WTC11 (cell line): ENCODE measurements at regions not wholly inside any gene's neighbourhood (a gene's known extent, or its start where the extent isn't known, plus 50 kb on each side); places are given as distances from the start of the nearest gene placed in this dataset.

Source experiments
- ATAC-seq: fragments of 200-7000 bp; cut with Tn5 transposase; 2 replicates; pipeline ENCODE4 v1.10.0; 2021; ENCODE audit warnings: mild to moderate bottlenecking, moderate library complexity
- CTCF ChIA-PET: fragments of 300-600 bp; sonication (Branson Sonifier 250); formaldehyde crosslinking; loops from one replicate; lab custom pipeline; 2021; ENCODE audit warnings: antibody characterized with exemption; lab: Charles Lee
- POLR2A ChIA-PET: fragments of 350-600 bp; sonication (Branson Sonifier 250); formaldehyde crosslinking; loops from one replicate; lab custom pipeline; 2021; ENCODE audit warnings: antibody characterized with exemption; lab: Charles Lee
- DNase-seq: peaks from one replicate; pipeline ENCODE4 v3.0.0; 2021; ENCODE audit warnings: low spot score
- H3K27ac Mint-ChIP-seq: 2 replicates; pipeline ENCODE4 v1.8.0; 2021; ENCODE audit warnings: mixed read lengths
- H3K27me3 Mint-ChIP-seq: 2 replicates; pipeline ENCODE4 v1.8.0; 2021; ENCODE audit warnings: low read depth, mild to moderate bottlenecking, moderate library complexity, mixed read lengths
- H3K36me3 Mint-ChIP-seq: 2 replicates; pipeline ENCODE4 v1.8.0; 2021; ENCODE audit warnings: mixed read lengths
- H3K4me1 Mint-ChIP-seq: 2 replicates; pipeline ENCODE4 v1.8.0; 2022; ENCODE audit warnings: mixed read lengths
- H3K4me3 Mint-ChIP-seq: 2 replicates; pipeline ENCODE4 v1.8.0; 2021; ENCODE audit warnings: mild to moderate bottlenecking, moderate library complexity, mixed read lengths
- H3K9me3 Mint-ChIP-seq: 2 replicates; pipeline ENCODE4 v1.8.0; 2021; ENCODE audit warnings: mixed read lengths
- CBFB ChIP-seq: sonication (generic); formaldehyde crosslinking; IDR thresholded peaks from 2 replicates; pipeline ENCODE4 v1.8.1; 2022; ENCODE audit warnings: mild to moderate bottlenecking, low read depth, missing genetic modification reagents
- CREM ChIP-seq: sonication (generic); formaldehyde crosslinking; IDR thresholded peaks from 2 replicates; pipeline ENCODE4 v1.8.1; 2022; ENCODE audit warnings: mild to moderate bottlenecking, missing genetic modification reagents, moderate library complexity
- ESRRA ChIP-seq: sonication (generic); formaldehyde crosslinking; IDR thresholded peaks from 2 replicates; pipeline ENCODE4 v1.8.1; 2022; ENCODE audit warnings: mild to moderate bottlenecking, missing genetic modification reagents, borderline replicate concordance
- GRHL2 ChIP-seq: fragments of 250-450 bp; sonication (Bioruptor Pico); IDR thresholded peaks from 2 replicates; pipeline ENCODE4 v1.8.0; 2022; ENCODE audit warnings: mild to moderate bottlenecking, moderate library complexity; ENCODE audit not compliant: insufficient replicate concordance, severe bottlenecking
- JAZF1 ChIP-seq: fragments of 250-450 bp; sonication (Bioruptor Pico); IDR thresholded peaks from 2 replicates; pipeline ENCODE4 v1.9.0; 2021; ENCODE audit warnings: moderate library complexity, mild to moderate bottlenecking, inconsistent platforms
- SP1 ChIP-seq: sonication (generic); formaldehyde crosslinking; conservative IDR thresholded peaks from 2 replicates; pipeline ENCODE4 v1.8.1; 2022; ENCODE audit warnings: missing genetic modification reagents
- TEAD1 ChIP-seq: sonication (generic); formaldehyde crosslinking; IDR thresholded peaks from 2 replicates; pipeline ENCODE4 v1.8.0; 2022; ENCODE audit warnings: mild to moderate bottlenecking, missing genetic modification reagents
- ZNF121 ChIP-seq: sonication (generic); formaldehyde crosslinking; IDR thresholded peaks from 2 replicates; pipeline ENCODE4 v1.8.0; 2023; ENCODE audit warnings: missing genetic modification reagents
- ZNF138 ChIP-seq: sonication (generic); formaldehyde crosslinking; conservative IDR thresholded peaks from 2 replicates; pipeline ENCODE4 v1.8.1; 2022; ENCODE audit warnings: mild to moderate bottlenecking, moderate library complexity, missing genetic modification reagents
- TF ChIP-seq, protein P1 (sequence below): fragments of 250-450 bp; sonication (Bioruptor Pico); IDR thresholded peaks from 2 replicates; pipeline ENCODE4 v1.9.0; 2021; ENCODE audit warnings: mild to moderate bottlenecking, borderline replicate concordance
- TF ChIP-seq, protein P2 (sequence below): fragments of 250-450 bp; sonication (Bioruptor Pico); IDR thresholded peaks from 2 replicates; pipeline ENCODE4 v1.8.0; 2021; ENCODE audit warnings: mild to moderate bottlenecking
- TF ChIP-seq, protein P3 (sequence below): sonication (generic); formaldehyde crosslinking; IDR thresholded peaks from 2 replicates; pipeline ENCODE4 v1.8.1; 2022; ENCODE audit warnings: low read depth, mild to moderate bottlenecking, moderate library complexity, missing genetic modification reagents, borderline replicate concordance
- TF ChIP-seq, protein P4 (sequence below): sonication (generic); formaldehyde crosslinking; IDR thresholded peaks from 2 replicates; pipeline ENCODE4 v1.8.1; 2022; ENCODE audit warnings: mild to moderate bottlenecking, moderate library complexity, missing genetic modification reagents
- TF ChIP-seq, protein P5 (sequence below): sonication (generic); formaldehyde crosslinking; IDR thresholded peaks from 2 replicates; pipeline ENCODE4 v1.8.0; 2022; ENCODE audit warnings: mild to moderate bottlenecking, missing genetic modification reagents
- TF ChIP-seq, protein P6 (sequence below): sonication (generic); formaldehyde crosslinking; IDR thresholded peaks from 2 replicates; pipeline ENCODE4 v1.8.1; 2023; ENCODE audit warnings: mild to moderate bottlenecking, missing genetic modification reagents
- TF ChIP-seq, protein P7 (sequence below): sonication (generic); formaldehyde crosslinking; IDR thresholded peaks from 2 replicates; pipeline ENCODE4 v1.8.0; 2023; ENCODE audit warnings: missing genetic modification reagents
- TF ChIP-seq, protein P8 (sequence below): sonication (generic); formaldehyde crosslinking; IDR thresholded peaks from 2 replicates; pipeline ENCODE4 v1.8.0; 2023; ENCODE audit warnings: mild to moderate bottlenecking, missing genetic modification reagents

DNA sequence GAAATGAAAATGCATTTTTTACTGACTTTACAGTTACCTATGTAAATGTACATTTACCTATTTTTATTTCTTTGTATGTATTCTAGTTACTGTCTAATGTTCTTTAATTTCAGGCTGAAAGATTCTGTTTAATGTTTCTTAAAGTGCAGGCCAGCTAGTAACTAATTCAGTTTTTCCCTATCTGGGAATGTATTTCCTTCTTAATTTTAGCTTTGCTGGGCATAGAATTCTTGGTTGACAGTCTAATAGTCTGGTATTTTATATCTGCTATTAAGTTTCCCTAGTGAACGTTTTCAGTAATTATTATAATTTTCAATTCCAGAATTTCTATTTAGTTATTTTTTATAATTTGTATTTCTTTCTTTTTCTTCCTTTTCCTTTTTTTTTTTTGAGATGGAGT, 186.0 kb upstream of the NOX3 start (continued):
- TF ChIP-seq, protein P1, sequence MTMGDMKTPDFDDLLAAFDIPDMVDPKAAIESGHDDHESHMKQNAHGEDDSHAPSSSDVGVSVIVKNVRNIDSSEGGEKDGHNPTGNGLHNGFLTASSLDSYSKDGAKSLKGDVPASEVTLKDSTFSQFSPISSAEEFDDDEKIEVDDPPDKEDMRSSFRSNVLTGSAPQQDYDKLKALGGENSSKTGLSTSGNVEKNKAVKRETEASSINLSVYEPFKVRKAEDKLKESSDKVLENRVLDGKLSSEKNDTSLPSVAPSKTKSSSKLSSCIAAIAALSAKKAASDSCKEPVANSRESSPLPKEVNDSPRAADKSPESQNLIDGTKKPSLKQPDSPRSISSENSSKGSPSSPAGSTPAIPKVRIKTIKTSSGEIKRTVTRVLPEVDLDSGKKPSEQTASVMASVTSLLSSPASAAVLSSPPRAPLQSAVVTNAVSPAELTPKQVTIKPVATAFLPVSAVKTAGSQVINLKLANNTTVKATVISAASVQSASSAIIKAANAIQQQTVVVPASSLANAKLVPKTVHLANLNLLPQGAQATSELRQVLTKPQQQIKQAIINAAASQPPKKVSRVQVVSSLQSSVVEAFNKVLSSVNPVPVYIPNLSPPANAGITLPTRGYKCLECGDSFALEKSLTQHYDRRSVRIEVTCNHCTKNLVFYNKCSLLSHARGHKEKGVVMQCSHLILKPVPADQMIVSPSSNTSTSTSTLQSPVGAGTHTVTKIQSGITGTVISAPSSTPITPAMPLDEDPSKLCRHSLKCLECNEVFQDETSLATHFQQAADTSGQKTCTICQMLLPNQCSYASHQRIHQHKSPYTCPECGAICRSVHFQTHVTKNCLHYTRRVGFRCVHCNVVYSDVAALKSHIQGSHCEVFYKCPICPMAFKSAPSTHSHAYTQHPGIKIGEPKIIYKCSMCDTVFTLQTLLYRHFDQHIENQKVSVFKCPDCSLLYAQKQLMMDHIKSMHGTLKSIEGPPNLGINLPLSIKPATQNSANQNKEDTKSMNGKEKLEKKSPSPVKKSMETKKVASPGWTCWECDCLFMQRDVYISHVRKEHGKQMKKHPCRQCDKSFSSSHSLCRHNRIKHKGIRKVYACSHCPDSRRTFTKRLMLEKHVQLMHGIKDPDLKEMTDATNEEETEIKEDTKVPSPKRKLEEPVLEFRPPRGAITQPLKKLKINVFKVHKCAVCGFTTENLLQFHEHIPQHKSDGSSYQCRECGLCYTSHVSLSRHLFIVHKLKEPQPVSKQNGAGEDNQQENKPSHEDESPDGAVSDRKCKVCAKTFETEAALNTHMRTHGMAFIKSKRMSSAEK (CRISPR knock-in tag): no peak
- TF ChIP-seq ZNF121 (CRISPR knock-in tag): no peak
- TF ChIP-seq, protein P2, sequence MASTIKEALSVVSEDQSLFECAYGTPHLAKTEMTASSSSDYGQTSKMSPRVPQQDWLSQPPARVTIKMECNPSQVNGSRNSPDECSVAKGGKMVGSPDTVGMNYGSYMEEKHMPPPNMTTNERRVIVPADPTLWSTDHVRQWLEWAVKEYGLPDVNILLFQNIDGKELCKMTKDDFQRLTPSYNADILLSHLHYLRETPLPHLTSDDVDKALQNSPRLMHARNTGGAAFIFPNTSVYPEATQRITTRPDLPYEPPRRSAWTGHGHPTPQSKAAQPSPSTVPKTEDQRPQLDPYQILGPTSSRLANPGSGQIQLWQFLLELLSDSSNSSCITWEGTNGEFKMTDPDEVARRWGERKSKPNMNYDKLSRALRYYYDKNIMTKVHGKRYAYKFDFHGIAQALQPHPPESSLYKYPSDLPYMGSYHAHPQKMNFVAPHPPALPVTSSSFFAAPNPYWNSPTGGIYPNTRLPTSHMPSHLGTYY: no peak
- TF ChIP-seq ZNF138 (CRISPR knock-in tag): no peak
- no peak for TF ChIP-seq GRHL2 (CRISPR knock-in tag)
- TF ChIP-seq, protein P3, sequence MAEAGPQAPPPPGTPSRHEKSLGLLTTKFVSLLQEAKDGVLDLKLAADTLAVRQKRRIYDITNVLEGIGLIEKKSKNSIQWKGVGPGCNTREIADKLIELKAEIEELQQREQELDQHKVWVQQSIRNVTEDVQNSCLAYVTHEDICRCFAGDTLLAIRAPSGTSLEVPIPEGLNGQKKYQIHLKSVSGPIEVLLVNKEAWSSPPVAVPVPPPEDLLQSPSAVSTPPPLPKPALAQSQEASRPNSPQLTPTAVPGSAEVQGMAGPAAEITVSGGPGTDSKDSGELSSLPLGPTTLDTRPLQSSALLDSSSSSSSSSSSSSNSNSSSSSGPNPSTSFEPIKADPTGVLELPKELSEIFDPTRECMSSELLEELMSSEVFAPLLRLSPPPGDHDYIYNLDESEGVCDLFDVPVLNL (CRISPR knock-in tag): no peak
- no peak for TF ChIP-seq ESRRA (CRISPR knock-in tag)
- TF ChIP-seq, protein P4, sequence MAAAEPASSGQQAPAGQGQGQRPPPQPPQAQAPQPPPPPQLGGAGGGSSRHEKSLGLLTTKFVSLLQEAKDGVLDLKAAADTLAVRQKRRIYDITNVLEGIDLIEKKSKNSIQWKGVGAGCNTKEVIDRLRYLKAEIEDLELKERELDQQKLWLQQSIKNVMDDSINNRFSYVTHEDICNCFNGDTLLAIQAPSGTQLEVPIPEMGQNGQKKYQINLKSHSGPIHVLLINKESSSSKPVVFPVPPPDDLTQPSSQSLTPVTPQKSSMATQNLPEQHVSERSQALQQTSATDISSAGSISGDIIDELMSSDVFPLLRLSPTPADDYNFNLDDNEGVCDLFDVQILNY (CRISPR knock-in tag): no peak

DNA sequence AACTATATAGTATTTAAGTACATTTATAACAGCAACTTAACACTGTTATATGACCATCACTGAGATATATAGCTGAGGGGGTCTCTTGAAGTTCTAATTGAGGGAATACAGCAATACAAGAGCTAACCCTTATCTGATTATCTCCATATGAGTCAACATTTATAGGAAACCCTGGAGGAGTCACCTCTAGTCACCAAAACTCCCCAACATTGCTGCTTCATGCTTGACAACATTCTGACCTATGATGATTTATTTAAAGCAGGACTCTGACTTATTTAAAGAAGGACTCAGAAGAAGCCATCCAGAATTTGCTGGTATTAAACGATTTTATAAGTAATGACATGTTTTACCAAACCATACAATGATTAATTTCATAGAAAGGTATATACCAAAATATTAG, 182.6 kb upstream of the NOX3 start:
- POLR2A ChIA-PET: no interaction called here
- no peak overlapping the region for H3K4me3 Mint-ChIP-seq

More for the DNA sequence above, 182.6 kb upstream of the NOX3 start:
- H3K27ac Mint-ChIP-seq: no peak overlapping the region
- peaks cover 14% of the 10 kb centered on the region for H3K4me1 Mint-ChIP-seq
- no peak for ATAC-seq
- peaks cover 19% of the 10 kb centered on the region for H3K36me3 Mint-ChIP-seq
- CTCF ChIA-PET: no interaction called here
- no peak for DNase-seq
- no peaks in the 10 kb centered on the region for H3K27me3 Mint-ChIP-seq
- peaks cover 45% of the 10 kb centered on the region for H3K9me3 Mint-ChIP-seq
- TF ChIP-seq, protein P5, sequence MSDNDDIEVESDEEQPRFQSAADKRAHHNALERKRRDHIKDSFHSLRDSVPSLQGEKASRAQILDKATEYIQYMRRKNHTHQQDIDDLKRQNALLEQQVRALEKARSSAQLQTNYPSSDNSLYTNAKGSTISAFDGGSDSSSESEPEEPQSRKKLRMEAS (CRISPR knock-in tag): no peak
- TF ChIP-seq ESRRA (CRISPR knock-in tag) (no peak), CREM (CRISPR knock-in tag) (no peak), JAZF1 (CRISPR knock-in tag) (no peak), ZNF138 (CRISPR knock-in tag) (no peak), TEAD1 (CRISPR knock-in tag) (no peak), SP1 (CRISPR knock-in tag) (no peak), CBFB (no peak)
- TF ChIP-seq, protein P6, sequence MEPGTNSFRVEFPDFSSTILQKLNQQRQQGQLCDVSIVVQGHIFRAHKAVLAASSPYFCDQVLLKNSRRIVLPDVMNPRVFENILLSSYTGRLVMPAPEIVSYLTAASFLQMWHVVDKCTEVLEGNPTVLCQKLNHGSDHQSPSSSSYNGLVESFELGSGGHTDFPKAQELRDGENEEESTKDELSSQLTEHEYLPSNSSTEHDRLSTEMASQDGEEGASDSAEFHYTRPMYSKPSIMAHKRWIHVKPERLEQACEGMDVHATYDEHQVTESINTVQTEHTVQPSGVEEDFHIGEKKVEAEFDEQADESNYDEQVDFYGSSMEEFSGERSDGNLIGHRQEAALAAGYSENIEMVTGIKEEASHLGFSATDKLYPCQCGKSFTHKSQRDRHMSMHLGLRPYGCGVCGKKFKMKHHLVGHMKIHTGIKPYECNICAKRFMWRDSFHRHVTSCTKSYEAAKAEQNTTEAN (CRISPR knock-in tag): no peak
- TF ChIP-seq, protein P7, sequence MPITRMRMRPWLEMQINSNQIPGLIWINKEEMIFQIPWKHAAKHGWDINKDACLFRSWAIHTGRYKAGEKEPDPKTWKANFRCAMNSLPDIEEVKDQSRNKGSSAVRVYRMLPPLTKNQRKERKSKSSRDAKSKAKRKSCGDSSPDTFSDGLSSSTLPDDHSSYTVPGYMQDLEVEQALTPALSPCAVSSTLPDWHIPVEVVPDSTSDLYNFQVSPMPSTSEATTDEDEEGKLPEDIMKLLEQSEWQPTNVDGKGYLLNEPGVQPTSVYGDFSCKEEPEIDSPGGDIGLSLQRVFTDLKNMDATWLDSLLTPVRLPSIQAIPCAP (CRISPR knock-in tag): no peak
- TF ChIP-seq, protein P8, sequence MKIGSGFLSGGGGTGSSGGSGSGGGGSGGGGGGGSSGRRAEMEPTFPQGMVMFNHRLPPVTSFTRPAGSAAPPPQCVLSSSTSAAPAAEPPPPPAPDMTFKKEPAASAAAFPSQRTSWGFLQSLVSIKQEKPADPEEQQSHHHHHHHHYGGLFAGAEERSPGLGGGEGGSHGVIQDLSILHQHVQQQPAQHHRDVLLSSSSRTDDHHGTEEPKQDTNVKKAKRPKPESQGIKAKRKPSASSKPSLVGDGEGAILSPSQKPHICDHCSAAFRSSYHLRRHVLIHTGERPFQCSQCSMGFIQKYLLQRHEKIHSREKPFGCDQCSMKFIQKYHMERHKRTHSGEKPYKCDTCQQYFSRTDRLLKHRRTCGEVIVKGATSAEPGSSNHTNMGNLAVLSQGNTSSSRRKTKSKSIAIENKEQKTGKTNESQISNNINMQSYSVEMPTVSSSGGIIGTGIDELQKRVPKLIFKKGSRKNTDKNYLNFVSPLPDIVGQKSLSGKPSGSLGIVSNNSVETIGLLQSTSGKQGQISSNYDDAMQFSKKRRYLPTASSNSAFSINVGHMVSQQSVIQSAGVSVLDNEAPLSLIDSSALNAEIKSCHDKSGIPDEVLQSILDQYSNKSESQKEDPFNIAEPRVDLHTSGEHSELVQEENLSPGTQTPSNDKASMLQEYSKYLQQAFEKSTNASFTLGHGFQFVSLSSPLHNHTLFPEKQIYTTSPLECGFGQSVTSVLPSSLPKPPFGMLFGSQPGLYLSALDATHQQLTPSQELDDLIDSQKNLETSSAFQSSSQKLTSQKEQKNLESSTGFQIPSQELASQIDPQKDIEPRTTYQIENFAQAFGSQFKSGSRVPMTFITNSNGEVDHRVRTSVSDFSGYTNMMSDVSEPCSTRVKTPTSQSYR (CRISPR knock-in tag): no peak
